Cardiac fibroblast (primary cell): ENCODE measurements at regions not wholly inside any gene's neighbourhood (a gene's known extent, or its start where the extent isn't known, plus 50 kb on each side); places are given as distances from the start of the nearest gene placed in this dataset.
A peak's percentile ranks its signal among the peaks of the same experiment; 100 is the strongest.

ENCODE experiments used
- DNase-seq, 2 donors: peaks; one replicate each; pipeline versions ENCODE4 v3.0.0 to v3.0.0-alpha.2; 2010; ENCODE audit warnings: low read depth in 2 of 2
- H3K4me3 ChIP-seq, 2 donors: replicated peaks in 1 of 2; 1 replicate in 1 of 2; 2 replicates in 1 of 2; pipeline ENCODE4 v1.5.1; 2011; ENCODE audit warnings: low read depth in 2 of 2, low read length in 2 of 2, mild to moderate bottlenecking in 2 of 2, moderate library complexity in 1 of 2
- CTCF ChIP-seq: IDR thresholded peaks from one replicate; pipeline ENCODE4 v1.5.1; 2011; ENCODE audit warnings: low read depth, mild to moderate bottlenecking, low read length, inconsistent platforms

GRCh38 chr13:76516586-76516985 lies 369.6 kb downstream of the KCTD12 start:
- no peak overlapping the region for H3K4me3 ChIP-seq
- DNase-seq = peak in 1 of 2 donors; percentile 27
- TF ChIP-seq CTCF = no peak

GRCh38 chr13:76516013-76516412 lies 370.2 kb downstream of the KCTD12 start:
- DNase-seq = peak; percentile 74 to 94
- H3K4me3 ChIP-seq = no peak overlapping the region
- TF ChIP-seq CTCF = no peak

- TF ChIP-seq CTCF = no peak
- no peak overlapping the region for H3K4me3 ChIP-seq
- peak; percentile 68 to 97 for DNase-seq
These were observed 373.5 kb downstream of the KCTD12 start for GRCh38 chr13:76512721-76513145.

GRCh38 chr13:76505437-76505836 lies 380.8 kb downstream of the KCTD12 start:
- no peak for DNase-seq
- H3K4me3 ChIP-seq = no peak overlapping the region
- TF ChIP-seq CTCF = no peak

GRCh38 chr13:76503766-76504165 lies 382.4 kb downstream of the KCTD12 start:
- no peak for TF ChIP-seq CTCF
- DNase-seq = no peak
- H3K4me3 ChIP-seq = no peak overlapping the region

- no peak for TF ChIP-seq CTCF
- no peak overlapping the region for H3K4me3 ChIP-seq
- no peak for DNase-seq
These were observed 382.9 kb downstream of the KCTD12 start for GRCh38 chr13:76503291-76503690.

- no peak overlapping the region for H3K4me3 ChIP-seq
- no peak for DNase-seq
- no peak for TF ChIP-seq CTCF
These were observed 385.3 kb downstream of the KCTD12 start for GRCh38 chr13:76500894-76501293.
